ENCODE measurements at regions not wholly inside any gene's neighbourhood (a gene's known extent, or its start where the extent isn't known, plus 50 kb on each side); places are given as distances from the start of the nearest gene placed in this dataset.

- TF ChIP-seq CTCF (optimal IDR thresholded peaks at IDR 0.05 in 1 of 3, IDR thresholded peaks at IDR 0.05 in 1 of 3, conservative IDR thresholded peaks at IDR 0.05 in 1 of 3; ENCODE audit: extremely low read depth in 1 of 3, insufficient read depth in 2 of 3, low read length in 3 of 3) (peak in 2 of 3 experiments; percentile 16 to 25), EZH2 (IDR thresholded peaks at IDR 0.05; ENCODE audit: low read length) (no peak)
These were observed 328.3 kb downstream of the FAT3 start for GRCh38 chr11:92552942-92553341.

GRCh38 chr11:92554688-92555087 lies 330.1 kb downstream of the FAT3 start:
- Histone ChIP-seq H3K27me3 (ENCODE audit: control insufficient read depth, extremely low read depth, insufficient read depth, low read length) (no peaks in the 10 kb centered on the region), H4K20me1 (ENCODE audit: control insufficient read depth, extremely low read depth, insufficient read depth, low read length) (no peaks in the 10 kb centered on the region), H3K36me3 (ENCODE audit: control insufficient read depth in 2 of 2, extremely low read depth in 1 of 2, insufficient read depth in 2 of 2, low read length in 2 of 2) (no peaks in the 10 kb centered on the region), H2AFZ (ENCODE audit: control insufficient read depth, low read length) (no peak overlapping the region), H3K4me3 (ENCODE audit: control insufficient read depth in 2 of 3, extremely low read depth in 1 of 3, insufficient read depth in 2 of 3, low read depth in 1 of 3, low read length in 3 of 3) (no peak overlapping the region), H3K9me1 (ENCODE audit: control insufficient read depth, extremely low read depth, insufficient read depth, low read length) (no peaks in the 10 kb centered on the region), H3K79me2 (ENCODE audit: control insufficient read depth, insufficient read depth, low read length) (no peaks in the 10 kb centered on the region), H3K9me3 (ENCODE audit: control insufficient read depth, low read depth, low read length) (no peaks in the 10 kb centered on the region), H3K4me1 (ENCODE audit: control insufficient read depth, extremely low read depth, insufficient read depth, low read length) (no peaks in the 10 kb centered on the region), H3K4me2 (ENCODE audit: control insufficient read depth, extremely low read depth, insufficient read depth, low read depth, low read length) (no peak overlapping the region), H3K9ac (ENCODE audit: control insufficient read depth, extremely low read depth, insufficient read depth, low read length) (no peak overlapping the region), H3K27ac (ENCODE audit: control insufficient read depth, insufficient read depth, low read length) (no peak overlapping the region)
- no peak for FAIRE-seq
- dilution Hi-C loops (cut with MboI; ENCODE audit: extremely low pct_ligation_motif_present, low sequenced_read_pairs): no loop called here
- no peak for TF ChIP-seq EZH2 (IDR thresholded peaks at IDR 0.05; ENCODE audit: low read length)
- TF ChIP-seq CTCF (optimal IDR thresholded peaks at IDR 0.05 in 1 of 3, IDR thresholded peaks at IDR 0.05 in 1 of 3, conservative IDR thresholded peaks at IDR 0.05 in 1 of 3; ENCODE audit: extremely low read depth in 1 of 3, insufficient read depth in 2 of 3, low read length in 3 of 3): no peak
- no peak for DNase-seq (ENCODE audit: low read depth, low spot score)

More at GRCh38 chr11:92552942-92553341, 328.3 kb downstream of the FAT3 start:
- Histone ChIP-seq H3K9me3 (ENCODE audit: control insufficient read depth, low read depth, low read length) (no peaks in the 10 kb centered on the region), H3K4me3 (ENCODE audit: control insufficient read depth in 2 of 3, extremely low read depth in 1 of 3, insufficient read depth in 2 of 3, low read depth in 1 of 3, low read length in 3 of 3) (no peak overlapping the region), H4K20me1 (ENCODE audit: control insufficient read depth, extremely low read depth, insufficient read depth, low read length) (no peaks in the 10 kb centered on the region), H3K27me3 (ENCODE audit: control insufficient read depth, extremely low read depth, insufficient read depth, low read length) (no peaks in the 10 kb centered on the region), H3K79me2 (ENCODE audit: control insufficient read depth, insufficient read depth, low read length) (no peaks in the 10 kb centered on the region), H3K4me2 (ENCODE audit: control insufficient read depth, extremely low read depth, insufficient read depth, low read depth, low read length) (no peak overlapping the region), H3K9ac (ENCODE audit: control insufficient read depth, extremely low read depth, insufficient read depth, low read length) (no peak overlapping the region), H3K9me1 (ENCODE audit: control insufficient read depth, extremely low read depth, insufficient read depth, low read length) (no peaks in the 10 kb centered on the region), H3K36me3 (ENCODE audit: control insufficient read depth in 2 of 2, extremely low read depth in 1 of 2, insufficient read depth in 2 of 2, low read length in 2 of 2) (no peaks in the 10 kb centered on the region), H3K27ac (ENCODE audit: control insufficient read depth, insufficient read depth, low read length) (no peak overlapping the region), H3K4me1 (ENCODE audit: control insufficient read depth, extremely low read depth, insufficient read depth, low read length) (no peaks in the 10 kb centered on the region), H2AFZ (ENCODE audit: control insufficient read depth, low read length) (no peak overlapping the region)
- FAIRE-seq: no peak
- DNase-seq (ENCODE audit: low read depth, low spot score): no peak
- dilution Hi-C loops (cut with MboI; ENCODE audit: extremely low pct_ligation_motif_present, low sequenced_read_pairs): no loop called here

All from keratinocyte (primary cell).